Inflammatory macrophage treated with lipopolysaccharide for 4 hours (primary cell): ENCODE measurements at regions not wholly inside any gene's neighbourhood (a gene's known extent, or its start where the extent isn't known, plus 50 kb on each side); places are given as distances from the start of the nearest gene placed in this dataset.

Experiments used
- DNase-seq: peaks from one replicate; pipeline ENCODE4 v3.0.0-alpha.2; 2020

GRCh38 chr2:108067820-108068405 lies 81.6 kb downstream of the SLC5A7 start:
- no peak for DNase-seq

GRCh38 chr2:108069515-108070310 lies 83.4 kb downstream of the SLC5A7 start:
- DNase-seq, result no peak

DNA sequence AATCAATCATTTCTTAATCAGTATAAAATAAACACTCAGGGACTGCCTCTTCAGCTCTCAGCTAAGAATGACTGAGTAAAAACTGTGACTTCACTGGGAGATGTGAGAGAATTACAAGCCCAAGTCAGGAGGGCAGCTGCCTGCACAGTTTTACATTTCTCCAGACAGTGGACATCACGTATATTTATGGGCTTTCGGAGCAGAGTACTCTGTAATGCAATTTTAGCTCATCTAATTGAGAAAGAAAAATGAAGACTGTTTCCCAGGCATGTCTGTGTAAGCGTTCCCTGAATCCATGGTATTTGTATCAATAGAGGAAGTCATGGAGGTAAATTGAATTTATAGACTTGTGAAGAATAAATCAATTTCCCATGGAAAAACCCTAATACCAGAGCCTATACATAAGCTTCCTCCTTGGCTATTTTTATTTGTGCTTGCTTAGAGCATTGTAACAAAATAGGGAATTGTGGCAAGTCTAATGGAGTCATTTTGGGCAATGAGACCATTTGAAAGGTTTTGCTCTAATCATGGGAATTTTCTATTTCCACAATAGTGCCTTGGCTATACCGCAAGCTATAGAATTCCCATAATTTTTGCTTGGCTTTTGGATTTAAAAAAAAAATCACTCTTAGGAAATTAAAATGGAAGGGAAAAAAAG lies 87.2 kb downstream of the SLC5A7 start:
- DNase-seq, result no peak

- no peak for DNase-seq
Observed at GRCh38 chr2:108074150-108074549, 87.8 kb downstream of the SLC5A7 start.

- DNase-seq, result no peak
Observed at GRCh38 chr2:108074946-108075345, 88.6 kb downstream of the SLC5A7 start.

GRCh38 chr2:108076527-108076926 lies 90.2 kb downstream of the SLC5A7 start:
- DNase-seq, result no peak

GRCh38 chr2:108079736-108080135 lies 93.4 kb downstream of the SLC5A7 start:
- DNase-seq, result peak; percentile 27

DNA sequence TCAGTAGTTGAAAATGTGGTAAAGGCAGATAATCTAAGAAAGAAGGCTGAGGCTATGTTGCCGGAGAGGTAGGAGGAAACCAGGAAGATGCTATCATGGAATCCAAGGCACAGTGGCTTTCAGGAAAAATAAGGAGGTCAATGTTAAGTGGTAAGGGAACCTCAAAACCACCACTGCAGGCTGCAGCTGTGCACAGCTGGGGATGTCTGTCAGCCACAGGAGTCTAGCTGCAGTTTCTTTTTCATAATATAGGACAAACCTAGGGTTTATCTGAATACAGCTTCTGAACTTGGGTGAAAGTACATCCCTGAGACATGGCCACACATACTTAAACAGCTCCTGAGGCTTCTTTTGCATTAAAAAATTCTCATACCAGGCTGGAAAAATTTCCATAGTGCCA lies 93.9 kb downstream of the SLC5A7 start:
- no peak for DNase-seq

DNA sequence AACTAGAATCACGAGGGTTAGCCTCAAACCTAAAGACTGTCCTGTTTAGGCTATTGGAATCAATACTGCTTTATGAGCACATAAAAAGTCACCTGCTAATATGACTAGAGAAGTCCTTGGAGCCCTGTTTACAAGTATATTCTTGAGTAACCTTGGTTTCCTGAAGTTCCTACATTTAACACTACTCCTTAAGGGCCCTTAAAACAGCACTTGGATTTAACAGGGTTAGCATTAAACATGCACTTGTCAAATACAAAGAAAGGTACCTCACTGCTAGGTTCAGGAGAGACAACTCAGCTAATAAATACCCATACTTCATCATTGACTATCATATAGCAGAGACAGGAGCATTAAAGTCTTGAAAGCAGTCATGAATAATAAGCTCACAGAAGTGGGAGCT lies 96.7 kb downstream of the SLC5A7 start:
- no peak for DNase-seq

DNA sequence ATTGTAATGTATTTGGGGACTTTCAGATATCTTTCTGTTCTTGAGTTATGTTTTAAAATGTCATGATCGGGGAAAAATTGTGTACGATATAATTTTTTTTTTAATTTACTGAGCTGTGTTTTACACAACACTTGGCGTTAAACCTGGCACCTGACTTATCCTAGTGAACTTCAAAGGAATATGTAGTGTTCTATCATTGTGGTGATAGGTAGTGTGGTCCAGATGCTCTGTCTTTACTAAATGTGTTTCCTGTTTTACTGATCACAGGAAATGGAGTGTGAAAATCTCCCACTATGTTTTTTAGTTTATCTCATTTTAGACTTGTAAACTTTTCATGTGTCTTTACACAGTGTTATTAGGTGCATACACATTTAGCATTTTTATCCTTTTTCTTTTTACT lies 98.0 kb downstream of the SLC5A7 start:
- DNase-seq, result no peak

- DNase-seq, result no peak
Observed at GRCh38 chr2:108092886-108093285, 106.6 kb downstream of the SLC5A7 start.

GRCh38 chr2:108101481-108101880 lies 115.2 kb downstream of the SLC5A7 start:
- no peak for DNase-seq

DNA sequence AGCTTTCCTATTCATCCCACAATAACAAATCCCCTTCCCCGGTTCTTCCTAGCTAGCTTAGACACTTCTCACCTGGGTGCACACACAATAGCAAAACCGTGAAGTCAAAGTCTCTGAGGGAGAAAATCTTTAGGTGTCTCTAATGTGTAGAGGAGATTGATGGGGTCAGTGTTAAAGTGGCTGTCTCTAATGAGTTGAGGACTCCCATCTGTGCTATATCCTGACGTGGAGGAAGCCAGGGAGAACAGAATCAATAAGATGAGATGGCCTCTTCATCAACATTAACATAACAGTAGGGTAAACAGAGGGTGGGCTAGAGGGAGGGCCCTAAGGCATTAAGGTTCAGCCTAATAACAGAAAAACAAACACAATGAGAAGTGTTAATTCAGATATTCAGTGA lies 120.4 kb downstream of the SLC5A7 start:
- DNase-seq, result no peak

DNA sequence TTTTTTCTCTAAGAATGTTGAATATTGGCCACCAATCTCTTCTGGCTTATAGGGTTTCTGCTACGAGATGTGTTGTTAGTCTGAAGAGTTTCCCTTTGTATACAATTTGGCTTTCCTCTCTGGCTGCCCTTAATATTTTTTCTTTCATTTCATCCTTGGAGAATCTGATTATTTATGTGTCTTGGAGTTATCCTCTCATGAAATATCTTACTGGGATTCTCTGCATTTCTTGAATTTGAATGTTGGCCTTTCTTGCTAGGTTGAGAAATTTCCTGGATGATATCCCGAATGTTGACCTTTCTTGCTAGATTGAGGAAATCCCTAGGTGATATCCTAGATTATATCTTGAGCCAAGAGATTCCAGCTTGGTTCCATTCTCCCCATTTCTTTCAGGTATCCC lies 125.6 kb downstream of the SLC5A7 start:
- DNase-seq, result no peak

GRCh38 chr2:108115868-108116267 lies 123.9 kb upstream of the SULT1C3 start:
- no peak for DNase-seq

- DNase-seq, result peak; percentile 19
Observed at GRCh38 chr2:108118996-108119395, 120.8 kb upstream of the SULT1C3 start.

DNA sequence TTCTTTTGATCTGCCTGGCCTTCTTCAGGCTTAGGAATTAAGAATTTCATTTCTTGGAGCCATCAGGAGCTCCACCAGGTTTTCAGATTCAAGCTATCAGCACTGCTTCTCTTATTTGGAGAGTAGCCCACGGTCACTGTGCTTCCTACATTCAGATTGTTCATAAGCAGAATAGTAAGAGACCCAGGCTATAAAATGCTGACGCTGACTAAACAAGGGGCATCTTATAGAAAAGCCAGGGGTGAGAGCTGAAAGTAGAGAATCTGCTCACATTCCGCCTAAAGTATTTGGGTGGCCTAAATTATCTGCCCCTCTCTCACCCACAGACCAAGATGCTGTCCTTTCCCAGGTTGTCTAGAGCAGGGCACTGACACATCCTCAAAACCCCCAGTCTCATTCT lies 120.3 kb upstream of the SULT1C3 start:
- DNase-seq, result no peak

GRCh38 chr2:108124736-108125495 lies 114.9 kb upstream of the SULT1C3 start:
- DNase-seq, result no peak

DNA sequence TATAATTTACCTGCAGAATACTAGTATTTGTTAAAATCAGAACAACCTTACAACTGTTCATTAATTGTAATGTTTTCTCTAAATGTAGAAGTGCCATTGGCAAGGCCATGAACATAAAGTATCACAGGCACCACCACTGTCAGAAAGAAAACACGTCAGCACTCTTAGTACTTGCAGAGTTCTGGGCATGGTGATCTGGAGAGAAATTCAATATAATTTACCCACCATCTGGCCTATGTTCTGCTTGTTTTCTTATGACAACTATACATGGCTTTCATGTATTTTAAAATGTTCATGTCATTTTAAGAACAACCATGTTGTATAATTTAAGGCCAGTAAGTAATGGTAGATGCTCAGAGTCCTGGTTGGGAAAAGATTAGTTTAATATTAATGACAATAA lies 114.2 kb upstream of the SULT1C3 start:
- no peak for DNase-seq

GRCh38 chr2:108128249-108128648 lies 111.5 kb upstream of the SULT1C3 start:
- DNase-seq, result no peak

DNA sequence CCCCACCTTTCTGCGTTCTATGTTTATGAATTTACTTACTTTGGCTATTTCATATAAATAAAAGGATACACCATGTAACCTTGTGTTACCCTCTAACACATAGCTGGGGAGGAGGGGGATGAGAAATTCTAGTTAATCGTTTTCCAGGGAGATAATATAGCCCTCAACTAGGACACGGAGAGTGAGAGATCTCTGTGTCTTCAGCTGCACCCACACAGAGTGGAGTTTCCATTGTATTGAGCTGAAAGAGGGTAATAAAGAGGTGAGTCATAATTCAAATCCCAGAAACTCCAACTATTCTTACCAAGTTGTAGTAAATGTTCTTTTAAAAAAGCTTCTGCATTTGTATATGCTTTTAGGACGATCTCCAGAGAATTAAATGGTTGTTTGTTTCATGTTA lies 110.1 kb upstream of the SULT1C3 start:
- DNase-seq, result no peak

DNA sequence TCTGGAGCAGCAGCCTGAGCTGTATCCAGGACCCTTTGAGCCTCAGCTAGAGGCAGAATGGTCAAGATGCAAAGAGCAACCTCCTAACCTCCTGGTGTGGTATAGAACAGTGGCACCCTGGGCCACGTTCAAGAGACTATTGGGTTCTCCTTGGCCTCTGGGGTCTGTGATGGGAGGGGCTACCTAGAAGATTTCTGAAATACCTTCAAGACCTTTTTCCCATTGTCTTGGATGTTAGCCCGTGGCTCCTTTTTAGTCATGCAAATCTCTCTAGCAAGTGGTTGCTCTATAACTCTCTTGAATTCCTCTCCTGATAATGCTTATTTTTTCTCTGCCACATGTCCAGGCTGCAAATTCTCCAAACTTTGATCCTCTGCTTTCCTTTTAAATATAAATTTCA lies 106.3 kb upstream of the SULT1C3 start:
- DNase-seq, result no peak

- DNase-seq, result no peak
Observed at GRCh38 chr2:108139521-108139920, 100.2 kb upstream of the SULT1C3 start.
